OCI-LY7 (cell line): ENCODE measurements at regions not wholly inside any gene's neighbourhood (a gene's known extent, or its start where the extent isn't known, plus 50 kb on each side); places are given as distances from the start of the nearest gene placed in this dataset.

ENCODE experiments used
- BruUV-seq: library from RNA; stranded (reverse); fragments of 400-500 nt; replicated peaks from 2 replicates; lab custom pipeline; 2021; lab: Mats Ljungman, UMichigan
- CTCF ChIA-PET: fragments of 300-600 bp; sonication (Branson Sonifier 250); formaldehyde crosslinking; loops from one replicate; lab custom pipeline; 2022; ENCODE audit warnings: antibody characterized with exemption; ENCODE audit not compliant: unreplicated experiment; lab: Charles Lee
- POLR2A ChIA-PET: fragments of 300-600 bp; sonication (Branson Sonifier 250); formaldehyde crosslinking; loops from one replicate; lab custom pipeline; 2022; ENCODE audit warnings: antibody characterized with exemption; lab: Charles Lee
- DNase-seq: peaks from one replicate; pipeline ENCODE4 v3.0.0-alpha.2; 2015; ENCODE audit warnings: low spot score
- H2AFZ ChIP-seq: fragments of 200-600 bp; sonication (generic), shearing (Covaris generic); 2 replicates; pipeline ENCODE4 v1.6.1; 2014; ENCODE audit warnings: mild to moderate bottlenecking, antibody characterized with exemption, low read length, moderate library complexity
- H3K27ac ChIP-seq: fragments of 200-600 bp; sonication (generic); 2 replicates; pipeline ENCODE4 v1.5.1; 2014; ENCODE audit warnings: mixed run types, low read depth, mild to moderate bottlenecking, moderate library complexity, low read length, inconsistent platforms; ENCODE audit not compliant: poor library complexity, severe bottlenecking
- H3K36me3 ChIP-seq: fragments of 200-600 bp; sonication (generic); 2 replicates; pipeline ENCODE4 v1.6.1; 2014; ENCODE audit warnings: mild to moderate bottlenecking, antibody characterized with exemption, low read length, moderate library complexity, mixed read lengths; ENCODE audit not compliant: insufficient read depth
- H3K4me1 ChIP-seq: fragments of 200-600 bp; sonication (generic); 2 replicates; pipeline ENCODE4 v1.5.1; 2014; ENCODE audit warnings: mild to moderate bottlenecking, low read length; ENCODE audit not compliant: insufficient read depth, poor library complexity, severe bottlenecking
- H3K4me2 ChIP-seq: fragments of 200-600 bp; sonication (generic); 2 replicates; pipeline ENCODE4 v1.6.1; 2014; ENCODE audit warnings: mild to moderate bottlenecking, low read length
- H3K4me3 ChIP-seq: fragments of 200-600 bp; sonication (generic); 2 replicates; pipeline ENCODE4 v1.5.1; 2014; ENCODE audit warnings: mild to moderate bottlenecking, low read depth, low read length; ENCODE audit not compliant: poor library complexity, severe bottlenecking
- H3K79me2 ChIP-seq: fragments of 200-600 bp; sonication (generic); 2 replicates; pipeline ENCODE4 v1.6.1; 2016; ENCODE audit warnings: low read depth, mild to moderate bottlenecking, low read length, moderate library complexity, mixed read lengths; ENCODE audit not compliant: insufficient read depth
- H3K9me2 ChIP-seq: fragments of 200-600 bp; sonication (generic); 2 replicates; pipeline ENCODE4 v1.6.1; 2016; ENCODE audit warnings: mild to moderate bottlenecking, low read length, mixed read lengths; ENCODE audit not compliant: insufficient read depth
- H3K9me3 ChIP-seq: fragments of 200-600 bp; sonication (generic); 2 replicates; pipeline ENCODE4 v1.6.1; 2014; ENCODE audit warnings: mild to moderate bottlenecking, mixed run types, low read length, mixed read lengths
- H4K20me1 ChIP-seq: fragments of 200-600 bp; sonication (generic); 2 replicates; pipeline ENCODE4 v1.6.1; 2014; ENCODE audit warnings: mild to moderate bottlenecking, antibody characterized with exemption, low read length, moderate library complexity, mixed read lengths; ENCODE audit not compliant: insufficient read depth
- EZH2phosphoT487 ChIP-seq: fragments of 200-600 bp; sonication (generic); IDR thresholded peaks from 2 replicates; pipeline ENCODE4 v1.6.1; 2018; ENCODE audit warnings: low read depth, borderline replicate concordance, mild to moderate bottlenecking, mixed run types, antibody characterized with exemption, low read length, moderate library complexity, mixed read lengths
- intact Hi-C: fragments of 100-400 bp; cut with micrococcal nuclease; formaldehyde crosslinking; loops from one replicate; pipeline ENCODE4 v1.10.0; 2022; ENCODE audit not compliant: unreplicated experiment
- TF ChIP-seq, protein P1 (sequence below): fragments of 200-600 bp; sonication (generic); conservative IDR thresholded peaks from 2 replicates; pipeline ENCODE4 v1.5.1; 2014; ENCODE audit warnings: mild to moderate bottlenecking, antibody characterized with exemption, low read length, moderate library complexity, mixed read lengths

DNA sequence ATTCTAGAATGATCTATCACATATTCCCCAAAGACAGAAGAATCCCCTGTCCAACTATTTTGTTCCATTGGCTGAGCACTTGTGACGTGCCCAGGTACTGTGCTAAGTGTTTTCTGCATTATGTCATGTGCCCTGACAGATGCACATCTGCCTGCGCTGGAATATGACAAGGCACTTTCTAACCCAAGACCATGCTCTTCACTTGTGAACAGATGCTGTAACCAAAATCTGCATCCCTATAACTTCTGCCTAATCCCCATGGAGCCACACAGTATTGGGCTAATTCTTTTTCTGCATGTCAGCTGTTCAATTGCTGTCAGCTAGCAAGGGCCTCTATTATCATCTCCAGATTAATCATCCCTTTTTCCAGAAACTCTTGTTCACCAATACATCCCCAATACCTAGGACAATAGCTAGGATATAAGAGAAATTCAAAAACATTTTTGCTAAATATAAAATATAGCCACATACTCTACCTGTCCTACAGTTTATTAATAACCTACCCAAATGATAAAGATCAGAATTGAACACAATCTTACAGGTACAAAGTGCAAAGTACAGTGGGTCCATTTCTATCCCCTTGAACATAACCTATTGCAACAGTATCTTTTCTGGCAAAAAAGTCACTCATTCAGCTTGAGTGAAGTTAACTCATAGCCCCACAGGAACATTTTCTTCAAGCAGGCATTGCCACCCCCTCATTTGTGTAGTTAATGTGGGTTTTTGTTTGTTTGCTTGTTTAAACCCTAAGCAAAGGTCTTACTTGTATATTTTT, 109.4 kb upstream of the LRRN1 start:
- TF ChIP-seq, protein P1, sequence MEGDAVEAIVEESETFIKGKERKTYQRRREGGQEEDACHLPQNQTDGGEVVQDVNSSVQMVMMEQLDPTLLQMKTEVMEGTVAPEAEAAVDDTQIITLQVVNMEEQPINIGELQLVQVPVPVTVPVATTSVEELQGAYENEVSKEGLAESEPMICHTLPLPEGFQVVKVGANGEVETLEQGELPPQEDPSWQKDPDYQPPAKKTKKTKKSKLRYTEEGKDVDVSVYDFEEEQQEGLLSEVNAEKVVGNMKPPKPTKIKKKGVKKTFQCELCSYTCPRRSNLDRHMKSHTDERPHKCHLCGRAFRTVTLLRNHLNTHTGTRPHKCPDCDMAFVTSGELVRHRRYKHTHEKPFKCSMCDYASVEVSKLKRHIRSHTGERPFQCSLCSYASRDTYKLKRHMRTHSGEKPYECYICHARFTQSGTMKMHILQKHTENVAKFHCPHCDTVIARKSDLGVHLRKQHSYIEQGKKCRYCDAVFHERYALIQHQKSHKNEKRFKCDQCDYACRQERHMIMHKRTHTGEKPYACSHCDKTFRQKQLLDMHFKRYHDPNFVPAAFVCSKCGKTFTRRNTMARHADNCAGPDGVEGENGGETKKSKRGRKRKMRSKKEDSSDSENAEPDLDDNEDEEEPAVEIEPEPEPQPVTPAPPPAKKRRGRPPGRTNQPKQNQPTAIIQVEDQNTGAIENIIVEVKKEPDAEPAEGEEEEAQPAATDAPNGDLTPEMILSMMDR, result no peak
- TF ChIP-seq EZH2phosphoT487, result no peak
- Histone ChIP-seq H3K9me3 (no peaks in the 10 kb centered on the region), H3K4me3 (no peak overlapping the region), H3K9me2 (no peaks in the 10 kb centered on the region), H2AFZ (no peak overlapping the region), H3K36me3 (no peaks in the 10 kb centered on the region), H3K4me1 (no peaks in the 10 kb centered on the region), H3K79me2 (no peaks in the 10 kb centered on the region), H3K4me2 (no peak overlapping the region), H3K27ac (no peak overlapping the region), H4K20me1 (no peaks in the 10 kb centered on the region)
- intact Hi-C loops, result no loop called here
- CTCF ChIA-PET, result no interaction called here
- POLR2A ChIA-PET, result interaction anchor here (0.6 kb wide), 1 partner anchor 38 kb away, joined by 4 read pairs; no protein-coding TSS in a partner anchor
- no peak for DNase-seq
- no TSS peak for BruUV-seq

- TF ChIP-seq, protein P1, result no peak
- TF ChIP-seq EZH2phosphoT487, result no peak
- no TSS peak for BruUV-seq
- ChIA-PET CTCF (no interaction called here), POLR2A (no interaction called here)
- no peaks in the 10 kb centered on the region for H3K9me2 ChIP-seq
- H3K9me3 ChIP-seq, result no peaks in the 10 kb centered on the region
- H2AFZ ChIP-seq, result no peak overlapping the region
- no peak overlapping the region for H3K4me2 ChIP-seq
- no peaks in the 10 kb centered on the region for H3K4me1 ChIP-seq
- H3K27ac ChIP-seq, result no peak overlapping the region
- H3K79me2 ChIP-seq, result no peaks in the 10 kb centered on the region
- no peaks in the 10 kb centered on the region for H3K36me3 ChIP-seq
- H3K4me3 ChIP-seq, result no peak overlapping the region
- DNase-seq, result no peak
- H4K20me1 ChIP-seq, result no peaks in the 10 kb centered on the region
- intact Hi-C loops, result no loop called here
Measured at GRCh38 chr3:3686907-3687648, 112.2 kb upstream of the LRRN1 start.

DNA sequence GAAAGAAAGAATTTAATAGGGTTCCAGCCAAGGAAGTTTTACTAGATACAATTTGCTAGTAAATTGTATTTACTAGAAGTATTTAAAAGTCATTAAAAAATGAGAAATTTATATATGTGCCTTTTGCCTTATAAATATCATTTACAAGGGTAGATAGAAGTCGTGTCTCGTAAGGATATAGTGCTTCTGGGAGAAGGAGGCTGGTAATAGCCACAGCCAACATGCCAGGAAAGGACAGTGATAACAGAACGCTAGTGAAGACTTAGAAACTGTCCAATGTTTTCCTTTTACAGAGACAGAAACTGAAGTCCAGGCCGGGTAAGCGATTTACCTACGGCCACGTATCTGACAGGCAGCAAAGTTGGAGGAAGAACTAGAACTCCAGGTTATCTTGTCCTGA, 113.5 kb upstream of the LRRN1 start:
- H3K9me2 ChIP-seq, result no peaks in the 10 kb centered on the region
- CTCF ChIA-PET, result no interaction called here
- no peaks in the 10 kb centered on the region for H3K9me3 ChIP-seq
- no TSS peak for BruUV-seq
- no peak overlapping the region for H2AFZ ChIP-seq
- intact Hi-C loops, result no loop called here
- no peaks in the 10 kb centered on the region for H3K36me3 ChIP-seq
- no peaks in the 10 kb centered on the region for H4K20me1 ChIP-seq
- DNase-seq, result no peak
- no peaks in the 10 kb centered on the region for H3K79me2 ChIP-seq
- TF ChIP-seq, protein P1, result no peak
- no peak for TF ChIP-seq EZH2phosphoT487
- H3K27ac ChIP-seq, result no peak overlapping the region
- POLR2A ChIA-PET, result no interaction called here
- H3K4me3 ChIP-seq, result no peak overlapping the region
- H3K4me1 ChIP-seq, result no peaks in the 10 kb centered on the region
- H3K4me2 ChIP-seq, result no peak overlapping the region
